K562 (cell line): ENCODE measurements at regions not wholly inside any gene's neighbourhood (a gene's known extent, or its start where the extent isn't known, plus 50 kb on each side); places are given as distances from the start of the nearest gene placed in this dataset.

Experiments
- ATAC-seq: fragments of 200-7000 bp; cut with Tn5 transposase; 3 replicates; pipeline ENCODE4 v1.9.1; 2020; ENCODE audit warnings: moderate library complexity
- BruUV-seq: library from RNA; stranded (reverse); fragments of 400-500 nt; replicated peaks from 2 replicates; lab custom pipeline; 2021; lab: Mats Ljungman, UMichigan
- CTCF ChIA-PET: fragments of 300-600 bp; formaldehyde crosslinking; extraction: SDS; loops from one replicate; lab custom pipeline; 2021; ENCODE audit warnings: low intra/inter-chr PET ratio; lab: Yijun Ruan, JAX
- POLR2A ChIA-PET: fragments of 300-600, 350-650 bp; sonication (Branson Sonifier 250); formaldehyde crosslinking; extraction: SDS; loops from one replicate; lab custom pipeline; 2021; ENCODE audit warnings: antibody characterized with exemption, inconsistent platforms; lab: Yijun Ruan, JAX
- DNase-seq, 4 experiments: peaks; one replicate each; pipeline versions ENCODE4 v3.0.0 to v3.0.0-alpha.2; 2011 to 2018; ENCODE audit warnings: low spot score in 3 of 4, mixed read lengths in 3 of 4; ENCODE audit errors: extremely low read depth in 1 of 4
- FAIRE-seq: peaks from 2 replicates; lab custom pipeline; 2011; peaks lifted over from hg19 to GRCh38; lab: Jason Lieb, UNC
- H2AFZ ChIP-seq: 2 replicates; pipeline ENCODE4 v1.6.0; 2011; ENCODE audit warnings: low read depth, low read length, control low read depth, inconsistent platforms
- H3K27ac ChIP-seq: fragments of 200-600 bp; 3 replicates; pipeline ENCODE4 v1.8.0; 2011; ENCODE audit warnings: low read depth, mild to moderate bottlenecking, control low read depth, inconsistent platforms, low read length, moderate library complexity, mixed read lengths; ENCODE audit errors: extremely low read depth
- H3K27me3 ChIP-seq, 2 experiments: fragments of 300-600 bp in 1 of 2; 2 replicates in 1 of 2; 3 replicates in 1 of 2; pipeline versions ENCODE4 v1.6.0 to v1.8.0; 2011; ENCODE audit warnings: inconsistent platforms in 2 of 2, low read length in 2 of 2, mild to moderate bottlenecking in 1 of 2, mixed read lengths in 1 of 2, moderate library complexity in 1 of 2; ENCODE audit not compliant: control insufficient read depth in 2 of 2, insufficient read depth in 2 of 2
- H3K36me3 ChIP-seq: fragments of 300-600 bp; 3 replicates; pipeline ENCODE4 v1.8.0; 2011; ENCODE audit warnings: mild to moderate bottlenecking, low read length, inconsistent platforms; ENCODE audit not compliant: control insufficient read depth, insufficient read depth
- H3K4me1 ChIP-seq, 2 experiments: fragments of 200-600 bp in 1 of 2; replicated peaks in 1 of 2; 2 replicates in 1 of 2; 3 replicates in 1 of 2; pipeline versions ENCODE4 v1.5.1 to v1.8.0; 2011; ENCODE audit warnings: inconsistent platforms in 2 of 2, low read length in 2 of 2, mild to moderate bottlenecking in 1 of 2, mixed read lengths in 1 of 2, moderate library complexity in 1 of 2; ENCODE audit not compliant: control insufficient read depth in 2 of 2, insufficient read depth in 2 of 2
- H3K4me2 ChIP-seq: 2 replicates; pipeline ENCODE4 v1.6.1; 2011; ENCODE audit warnings: low read length, control low read depth, inconsistent platforms, mixed read lengths; ENCODE audit not compliant: insufficient read depth
- H3K4me3 ChIP-seq: fragments of 200-600 bp; sonication (generic), shearing (Covaris generic); 2 replicates; pipeline ENCODE4 v1.5.1; 2016; ENCODE audit warnings: control low read depth, inconsistent platforms
- H3K79me2 ChIP-seq: fragments of 200-600 bp; 3 replicates; pipeline ENCODE4 v1.8.0; 2011; ENCODE audit warnings: low read length, inconsistent platforms; ENCODE audit not compliant: control insufficient read depth, insufficient read depth
- H3K9ac ChIP-seq, 2 experiments: 2 replicates each; pipeline versions ENCODE4 v1.6.0 to v1.6.1; 2011; ENCODE audit warnings: low read depth in 2 of 2, low read length in 2 of 2, control low read depth in 1 of 2, inconsistent platforms in 1 of 2, mild to moderate bottlenecking in 1 of 2, mixed read lengths in 1 of 2; ENCODE audit not compliant: insufficient read depth in 1 of 2
- H3K9me1 ChIP-seq: one replicate; pipeline ENCODE4 v1.6.0; 2011; ENCODE audit warnings: inconsistent platforms, mild to moderate bottlenecking, low read length, moderate library complexity; ENCODE audit not compliant: control insufficient read depth, insufficient read depth
- H3K9me3 ChIP-seq: replicated peaks from 2 replicates; pipeline ENCODE4 v1.5.1; 2011; ENCODE audit warnings: low read depth, low read length, inconsistent platforms; ENCODE audit not compliant: control insufficient read depth, insufficient read depth
- H4K20me1 ChIP-seq: replicated peaks from 2 replicates; pipeline ENCODE4 v1.6.1; 2011; ENCODE audit warnings: low read length, inconsistent platforms, mixed read lengths; ENCODE audit not compliant: control insufficient read depth, insufficient read depth
- BMI1 ChIP-seq: fragments of 150-350 bp; IDR thresholded peaks from 2 replicates; pipeline ENCODE4 v1.6.1; 2014; ENCODE audit warnings: low read length
- CBFA2T2 ChIP-seq: fragments of 450-650 bp; conservative IDR thresholded peaks from 2 replicates; pipeline ENCODE4 v1.6.1; 2017; ENCODE audit warnings: mild to moderate bottlenecking
- FOXP4 ChIP-seq: sonication (generic); formaldehyde crosslinking; IDR thresholded peaks from 2 replicates; pipeline ENCODE4 v1.8.0; 2022; ENCODE audit warnings: mild to moderate bottlenecking, missing genetic modification reagents, borderline replicate concordance
- HNRNPLL ChIP-seq: fragments of 200-400 bp; formaldehyde crosslinking; IDR thresholded peaks from 2 replicates; pipeline ENCODE4 v1.6.1; 2017; ENCODE audit warnings: low read length, low read depth, mild to moderate bottlenecking; ENCODE audit not compliant: poor library complexity, severe bottlenecking
- LEF1 ChIP-seq: fragments of 450-650 bp; IDR thresholded peaks from 2 replicates; pipeline ENCODE4 v1.6.1; 2016; ENCODE audit warnings: mild to moderate bottlenecking
- NFIX ChIP-seq: fragments of 250-450 bp; sonication (Bioruptor Pico); IDR thresholded peaks from 2 replicates; pipeline ENCODE4 v1.4.0; 2020; ENCODE audit warnings: low read depth, mild to moderate bottlenecking, moderate library complexity
- WGBS: fragments of 100-300 bp; shearing (Covaris generic); methylation state at CpG from one replicate; pipeline ENCODE4 v1.1.6; 2016; ENCODE audit warnings: low coverage, mixed read lengths; ENCODE audit not compliant: insufficient coverage; ENCODE audit errors: missing lambda C conversion rate; 5-methylcytosine and 5-hydroxymethylcytosine counted together
- in situ Hi-C: fragments of 300-500 bp; cut with MboI; formaldehyde crosslinking; loops from 4 replicates; pipeline ENCODE4 v1.15.0; 2018; ENCODE audit warnings: inconsistent platforms, mixed read lengths
- intact Hi-C: fragments of 100-400 bp; cut with micrococcal nuclease; formaldehyde crosslinking; loops from 2 replicates; pipeline ENCODE4 v1.14.2; 2022
- TF ChIP-seq, protein P1 (sequence below): fragments of 250-450 bp; sonication (Bioruptor Pico); IDR thresholded peaks from 2 replicates; pipeline ENCODE4 v1.5.0; 2021

DNA sequence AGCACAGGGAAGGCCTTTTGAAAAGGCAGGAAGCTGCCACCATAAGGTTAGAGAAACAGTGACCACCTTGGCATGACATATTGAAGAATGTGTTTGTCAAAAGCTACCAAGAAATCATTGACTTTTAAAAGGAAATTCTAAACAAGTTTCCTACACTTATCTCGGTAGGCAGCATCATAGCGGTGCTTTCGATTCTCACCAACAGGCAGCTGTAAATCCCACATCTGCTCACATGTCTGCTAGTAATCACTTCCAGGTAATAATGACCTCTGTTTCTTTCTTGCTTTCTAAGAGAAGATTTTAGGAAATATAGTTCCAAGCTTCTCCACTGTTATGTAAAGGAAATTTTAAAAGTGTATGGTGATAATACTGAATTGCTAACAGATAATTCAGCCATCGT lies 821.1 kb upstream of the FOXG1 start (continued):
- TF ChIP-seq, protein P1, sequence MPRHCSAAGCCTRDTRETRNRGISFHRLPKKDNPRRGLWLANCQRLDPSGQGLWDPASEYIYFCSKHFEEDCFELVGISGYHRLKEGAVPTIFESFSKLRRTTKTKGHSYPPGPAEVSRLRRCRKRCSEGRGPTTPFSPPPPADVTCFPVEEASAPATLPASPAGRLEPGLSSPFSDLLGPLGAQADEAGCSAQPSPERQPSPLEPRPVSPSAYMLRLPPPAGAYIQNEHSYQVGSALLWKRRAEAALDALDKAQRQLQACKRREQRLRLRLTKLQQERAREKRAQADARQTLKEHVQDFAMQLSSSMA (CRISPR knock-in tag): no peak
- TF ChIP-seq CBFA2T2 (no peak), HNRNPLL (no peak), NFIX (no peak), LEF1 (no peak)

- WGBS: 0% methylated on average over 1 of the region's 2 CpGs
- no peak for FAIRE-seq
- intact Hi-C loops: no loop called here
Measured at GRCh38 chr14:27958757-27959156, 807.8 kb upstream of the FOXG1 start.

More at GRCh38 chr14:27958757-27959156, 807.8 kb upstream of the FOXG1 start:
- POLR2A ChIA-PET: no interaction called here
- H4K20me1 ChIP-seq: no peaks in the 10 kb centered on the region
- no peaks in the 10 kb centered on the region for H3K9me1 ChIP-seq
- in situ Hi-C loops: no loop called here
- H3K36me3 ChIP-seq: no peaks in the 10 kb centered on the region
- H3K27ac ChIP-seq: no peak overlapping the region
- no peak overlapping the region for H3K4me2 ChIP-seq
- H3K27me3 ChIP-seq: no peaks in the 10 kb centered on the region
- BruUV-seq: no TSS peak
- ATAC-seq: no peak
- H3K9me3 ChIP-seq: no peaks in the 10 kb centered on the region
- H3K4me1 ChIP-seq: no peaks in the 10 kb centered on the region
- H2AFZ ChIP-seq: no peak overlapping the region
- no peak for DNase-seq
- H3K9ac ChIP-seq: no peak overlapping the region
- no peak overlapping the region for H3K4me3 ChIP-seq
- CTCF ChIA-PET: no interaction called here
- no peaks in the 10 kb centered on the region for H3K79me2 ChIP-seq
- TF ChIP-seq FOXP4 (CRISPR knock-in tag) (no peak), BMI1 (no peak)
- TF ChIP-seq, all 486 proteins: peak for 0
